ENCODE measurements at regions not wholly inside any gene's neighbourhood (a gene's known extent, or its start where the extent isn't known, plus 50 kb on each side); places are given as distances from the start of the nearest gene placed in this dataset.

GRCh38 chr2:122884889-122885288 lies 1129.4 kb downstream of the TSN start:
- BruUV-seq (replicated peaks) = no TSS peak
- FAIRE-seq = no peak
- ChIA-PET POLR2A (no interaction called here), CTCF (ENCODE audit: low intra/inter-chr PET ratio) (no interaction called here)
- ATAC-seq = no peak
- Histone ChIP-seq H4K20me1 (replicated peaks; ENCODE audit: control insufficient read depth, insufficient read depth, low read length) (no peaks in the 10 kb centered on the region), H3K4me2 (ENCODE audit: insufficient read depth, low read length) (no peak overlapping the region), H3K36me3 (ENCODE audit: control insufficient read depth, insufficient read depth, low read length) (no peaks in the 10 kb centered on the region), H3K79me2 (ENCODE audit: control insufficient read depth, insufficient read depth, low read length) (no peaks in the 10 kb centered on the region), H3K9me1 (ENCODE audit: control insufficient read depth, insufficient read depth, low read length) (no peaks in the 10 kb centered on the region), H3K9ac (ENCODE audit: insufficient read depth in 1 of 2, low read depth in 2 of 2, low read length in 2 of 2) (no peak overlapping the region), H3K27me3 (ENCODE audit: control insufficient read depth in 2 of 2, insufficient read depth in 2 of 2, low read length in 2 of 2) (no peaks in the 10 kb centered on the region), H3K4me3 (no peak overlapping the region), H3K27ac (ENCODE audit: extremely low read depth, low read depth, low read length) (no peak overlapping the region), H3K4me1 (replicated peaks in 1 of 2; ENCODE audit: control insufficient read depth in 2 of 2, insufficient read depth in 2 of 2, low read length in 2 of 2) (no peaks in the 10 kb centered on the region), H3K9me3 (replicated peaks; ENCODE audit: control insufficient read depth, insufficient read depth, low read depth, low read length) (no peaks in the 10 kb centered on the region; the same call in 1 of the 2 replicates), H2AFZ (ENCODE audit: low read depth, low read length) (no peak overlapping the region)
- DNase-seq (ENCODE audit: extremely low read depth in 1 of 4, low spot score in 3 of 4) = no peak
- in situ Hi-C loops (cut with MboI) = no loop called here
- intact Hi-C loops (cut with micrococcal nuclease) = no loop called here
- 0% methylated on average over 1 of the region's 3 CpGs for WGBS (ENCODE audit: insufficient coverage, low coverage, missing lambda C conversion rate)
- no peak for TF ChIP-seq CHCHD3 (CRISPR knock-in tag; IDR thresholded peaks at IDR 0.05)
- TF ChIP-seq ZNF699 (CRISPR knock-in tag; IDR thresholded peaks at IDR 0.05; ENCODE audit: insufficient replicate concordance) = no peak
- TF ChIP-seq SAFB2 (IDR thresholded peaks at IDR 0.05; ENCODE audit: borderline replicate concordance, low read depth, low read length, severe bottlenecking) = no peak
- no peak for TF ChIP-seq MAFG (tag; conservative IDR thresholded peaks at IDR 0.05)
- TF ChIP-seq HDAC8 (tag; IDR thresholded peaks at IDR 0.05) = no peak
- TF ChIP-seq CREB3L1 (IDR thresholded peaks at IDR 0.05; ENCODE audit: borderline replicate concordance, low read depth) = no peak
- TF ChIP-seq SFPQ (IDR thresholded peaks at IDR 0.05; ENCODE audit: low read depth, low read length) = no peak
- no peak for TF ChIP-seq SIRT6 (IDR thresholded peaks at IDR 0.05; ENCODE audit: low read depth, low read length)
- no peak for TF ChIP-seq YY1 (IDR thresholded peaks at IDR 0.05; ENCODE audit: borderline replicate concordance in 1 of 3, control insufficient read depth in 1 of 3, extremely low read depth in 1 of 3, insufficient read depth in 3 of 3, insufficient read length in 1 of 3, insufficient replicate concordance in 2 of 3, low read depth in 1 of 3, low read length in 2 of 3)
- TF ChIP-seq ETS1 (conservative IDR thresholded peaks at IDR 0.05; ENCODE audit: control insufficient read depth, low read depth, low read length) = no peak
